IPS-18a (cell line): ENCODE measurements at regions not wholly inside any gene's neighbourhood (a gene's known extent, or its start where the extent isn't known, plus 50 kb on each side); places are given as distances from the start of the nearest gene placed in this dataset.

ENCODE experiments used
- H3K27ac ChIP-seq: one replicate; pipeline ENCODE4 v1.5.1; 2013; ENCODE audit warnings: low read length
- H3K27me3 ChIP-seq: one replicate; pipeline ENCODE4 v1.6.1; 2013; ENCODE audit warnings: mild to moderate bottlenecking, low read length; ENCODE audit not compliant: control insufficient read depth, insufficient read depth
- H3K36me3 ChIP-seq: one replicate; pipeline ENCODE4 v1.6.1; 2013; ENCODE audit warnings: low read depth, low read length; ENCODE audit not compliant: control insufficient read depth
- H3K4me1 ChIP-seq: one replicate; pipeline ENCODE4 v1.6.1; 2013; ENCODE audit warnings: low read depth, low read length; ENCODE audit not compliant: control insufficient read depth
- H3K4me3 ChIP-seq: one replicate; pipeline ENCODE4 v1.5.1; 2013; ENCODE audit warnings: low read length
- H3K9ac ChIP-seq: one replicate; pipeline ENCODE4 v1.6.1; 2013; ENCODE audit warnings: mild to moderate bottlenecking, low read length, moderate library complexity
- H3K9me3 ChIP-seq: one replicate; pipeline ENCODE4 v1.6.1; 2013; ENCODE audit warnings: low read depth, low read length; ENCODE audit not compliant: control insufficient read depth

GRCh38 chr20:48308232-48308781 lies 519.5 kb downstream of the PREX1 start:
- no peaks in the 10 kb centered on the region for H3K27me3 ChIP-seq
- H3K9me3 ChIP-seq: no peaks in the 10 kb centered on the region
- peaks cover 5% of the 10 kb centered on the region for H3K4me1 ChIP-seq
- no peak overlapping the region for H3K27ac ChIP-seq
- no peak overlapping the region for H3K4me3 ChIP-seq
- H3K9ac ChIP-seq: no peak overlapping the region
- no peaks in the 10 kb centered on the region for H3K36me3 ChIP-seq

- Histone ChIP-seq H3K36me3 (no peaks in the 10 kb centered on the region), H3K4me1 (peaks cover 5% of the 10 kb centered on the region), H3K27me3 (no peaks in the 10 kb centered on the region), H3K9me3 (no peaks in the 10 kb centered on the region), H3K27ac (no peak overlapping the region), H3K4me3 (no peak overlapping the region), H3K9ac (no peak overlapping the region)
Observed at GRCh38 chr20:48307277-48307676, 520.5 kb downstream of the PREX1 start.

- Histone ChIP-seq H3K36me3 (no peaks in the 10 kb centered on the region), H3K27ac (no peak overlapping the region), H3K27me3 (no peaks in the 10 kb centered on the region), H3K9ac (no peak overlapping the region), H3K4me1 (no peaks in the 10 kb centered on the region), H3K4me3 (no peak overlapping the region), H3K9me3 (no peaks in the 10 kb centered on the region)
Observed at GRCh38 chr20:48302844-48303542, 517.7 kb upstream of the SULF2 start.

- Histone ChIP-seq H3K36me3 (no peaks in the 10 kb centered on the region), H3K27me3 (no peaks in the 10 kb centered on the region), H3K9ac (no peak overlapping the region), H3K4me1 (no peaks in the 10 kb centered on the region), H3K27ac (no peak overlapping the region), H3K4me3 (no peak overlapping the region), H3K9me3 (no peaks in the 10 kb centered on the region)
Observed at GRCh38 chr20:48302149-48302548, 516.9 kb upstream of the SULF2 start.

- no peaks in the 10 kb centered on the region for H3K27me3 ChIP-seq
- H3K9ac ChIP-seq: no peak overlapping the region
- H3K27ac ChIP-seq: no peak overlapping the region
- H3K4me1 ChIP-seq: no peaks in the 10 kb centered on the region
- H3K9me3 ChIP-seq: no peaks in the 10 kb centered on the region
- no peak overlapping the region for H3K4me3 ChIP-seq
- H3K36me3 ChIP-seq: no peaks in the 10 kb centered on the region
Observed at GRCh38 chr20:48301189-48301588, 515.9 kb upstream of the SULF2 start.

- Histone ChIP-seq H3K4me3 (no peak overlapping the region), H3K36me3 (no peaks in the 10 kb centered on the region), H3K9ac (no peak overlapping the region), H3K27me3 (no peaks in the 10 kb centered on the region), H3K27ac (no peak overlapping the region), H3K9me3 (no peaks in the 10 kb centered on the region), H3K4me1 (peaks cover 4% of the 10 kb centered on the region)
Observed at GRCh38 chr20:48300529-48300928, 515.2 kb upstream of the SULF2 start.

- no peak overlapping the region for H3K27ac ChIP-seq
- no peaks in the 10 kb centered on the region for H3K27me3 ChIP-seq
- no peaks in the 10 kb centered on the region for H3K36me3 ChIP-seq
- H3K9ac ChIP-seq: no peak overlapping the region
- peaks cover 17% of the 10 kb centered on the region for H3K4me1 ChIP-seq
- no peak overlapping the region for H3K4me3 ChIP-seq
- H3K9me3 ChIP-seq: no peaks in the 10 kb centered on the region
Observed at GRCh38 chr20:48298851-48299484, 513.7 kb upstream of the SULF2 start.

- Histone ChIP-seq H3K4me1 (peaks cover 17% of the 10 kb centered on the region), H3K4me3 (no peak overlapping the region), H3K27me3 (no peaks in the 10 kb centered on the region), H3K36me3 (no peaks in the 10 kb centered on the region), H3K27ac (no peak overlapping the region), H3K9me3 (no peaks in the 10 kb centered on the region), H3K9ac (no peak overlapping the region)
Observed at GRCh38 chr20:48298433-48298832, 513.2 kb upstream of the SULF2 start.

- Histone ChIP-seq H3K4me3 (no peak overlapping the region), H3K36me3 (no peaks in the 10 kb centered on the region), H3K9me3 (no peaks in the 10 kb centered on the region), H3K9ac (no peak overlapping the region), H3K27ac (no peak overlapping the region), H3K4me1 (peaks cover 40% of the 10 kb centered on the region), H3K27me3 (no peaks in the 10 kb centered on the region)
Observed at GRCh38 chr20:48295966-48296421, 510.7 kb upstream of the SULF2 start.

GRCh38 chr20:48295445-48295903 lies 510.2 kb upstream of the SULF2 start:
- no peaks in the 10 kb centered on the region for H3K9me3 ChIP-seq
- no peaks in the 10 kb centered on the region for H3K27me3 ChIP-seq
- H3K9ac ChIP-seq: peak overlapping the region; percentile 14
- H3K36me3 ChIP-seq: no peaks in the 10 kb centered on the region
- peak overlapping the region; percentile 4 for H3K27ac ChIP-seq
- H3K4me1 ChIP-seq: peaks cover 40% of the 10 kb centered on the region
- H3K4me3 ChIP-seq: no peak overlapping the region

- Histone ChIP-seq H3K27me3 (no peaks in the 10 kb centered on the region), H3K9ac (peak overlapping the region; percentile 14), H3K36me3 (no peaks in the 10 kb centered on the region), H3K27ac (peak overlapping the region; percentile 4), H3K4me3 (no peak overlapping the region), H3K9me3 (no peaks in the 10 kb centered on the region), H3K4me1 (peaks cover 40% of the 10 kb centered on the region)
Observed at GRCh38 chr20:48294942-48295341, 509.7 kb upstream of the SULF2 start.
